OCI-LY1 (cell line): ENCODE measurements at regions not wholly inside any gene's neighbourhood (a gene's known extent, or its start where the extent isn't known, plus 50 kb on each side); places are given as distances from the start of the nearest gene placed in this dataset.

Source experiments
- H2AFZ ChIP-seq: fragments of 200-600 bp; sonication (generic), shearing (Covaris generic); 2 replicates; pipeline ENCODE4 v1.6.0; 2014; ENCODE audit warnings: antibody characterized with exemption, mild to moderate bottlenecking, low read length
- H3F3A ChIP-seq: fragments of 200-600 bp; sonication (generic), shearing (Covaris generic); 2 replicates; pipeline ENCODE4 v1.6.0; 2014; ENCODE audit warnings: mild to moderate bottlenecking, antibody characterized with exemption, low read length, moderate library complexity; ENCODE audit not compliant: insufficient read depth
- H3K27ac ChIP-seq: fragments of 200-600 bp; sonication (generic); 2 replicates; pipeline ENCODE4 v1.5.1; 2014; ENCODE audit warnings: low read length, mixed run types, mild to moderate bottlenecking, low read depth; ENCODE audit not compliant: poor library complexity, severe bottlenecking
- H3K27me3 ChIP-seq: fragments of 200-600 bp; sonication (generic); 2 replicates; pipeline ENCODE4 v1.6.0; 2014; ENCODE audit warnings: antibody characterized with exemption, mild to moderate bottlenecking, low read length, moderate library complexity; ENCODE audit not compliant: insufficient read depth
- H3K36me3 ChIP-seq: fragments of 200-600 bp; sonication (generic); 2 replicates; pipeline ENCODE4 v1.6.1; 2014; ENCODE audit warnings: mild to moderate bottlenecking, antibody characterized with exemption, low read length, moderate library complexity, mixed read lengths; ENCODE audit not compliant: insufficient read depth
- H3K4me1 ChIP-seq: fragments of 200-600 bp; sonication (generic); 2 replicates; pipeline ENCODE4 v1.5.1; 2014; ENCODE audit warnings: mild to moderate bottlenecking, low read length, moderate library complexity; ENCODE audit not compliant: insufficient read depth, severe bottlenecking
- H3K4me2 ChIP-seq: fragments of 200-600 bp; sonication (generic), shearing (Covaris generic); 2 replicates; pipeline ENCODE4 v1.6.1; 2014; ENCODE audit warnings: low read length
- H3K4me3 ChIP-seq: fragments of 200-600 bp; sonication (generic); 2 replicates; pipeline ENCODE4 v1.5.1; 2014; ENCODE audit warnings: low read length, low read depth, mild to moderate bottlenecking, mixed read lengths; ENCODE audit not compliant: poor library complexity, severe bottlenecking
- H3K79me2 ChIP-seq: fragments of 200-600 bp; shearing (Covaris generic); 2 replicates; pipeline ENCODE4 v1.6.1; 2016; ENCODE audit warnings: mixed run types, low read length, mixed read lengths; ENCODE audit not compliant: insufficient read depth
- H3K9ac ChIP-seq: fragments of 200-600 bp; sonication (generic), shearing (Covaris generic); 2 replicates; pipeline ENCODE4 v1.6.1; 2014; ENCODE audit warnings: mild to moderate bottlenecking, low read length, mixed read lengths
- H3K9me2 ChIP-seq: fragments of 200-600 bp; sonication (generic), shearing (Covaris generic); 2 replicates; pipeline ENCODE4 v1.6.1; 2014; ENCODE audit warnings: low read depth, mild to moderate bottlenecking, low read length, mixed read lengths
- H3K9me3 ChIP-seq: fragments of 200-600 bp; shearing (Covaris generic); 2 replicates; pipeline ENCODE4 v1.6.1; 2014; ENCODE audit warnings: low read length, mixed read lengths
- H4K20me1 ChIP-seq: fragments of 200-600 bp; sonication (generic), shearing (Covaris generic); 2 replicates; pipeline ENCODE4 v1.6.0; 2016; ENCODE audit warnings: mild to moderate bottlenecking, low read length; ENCODE audit not compliant: insufficient read depth
- CTCF ChIP-seq: fragments of 200-600 bp; sonication (generic), shearing (Covaris generic); IDR thresholded peaks from 2 replicates; pipeline ENCODE4 v1.5.1; 2017; ENCODE audit warnings: mild to moderate bottlenecking, antibody characterized with exemption, low read length, moderate library complexity, mixed read lengths
- EZH2 ChIP-seq: fragments of 200-600 bp; sonication (generic), shearing (Covaris generic); IDR thresholded peaks from 2 replicates; pipeline ENCODE4 v1.8.0; 2017; ENCODE audit warnings: borderline replicate concordance, mixed run types, mild to moderate bottlenecking, antibody characterized with exemption, low read length, moderate library complexity, mixed read lengths

GRCh38 chr7:41039981-41040380, 662.9 kb downstream of the INHBA start:
- Histone ChIP-seq H3F3A (no peaks in the 10 kb centered on the region), H3K4me2 (no peak overlapping the region), H3K9me2 (no peaks in the 10 kb centered on the region), H2AFZ (no peak overlapping the region), H3K4me3 (no peak overlapping the region), H3K27ac (no peak overlapping the region), H4K20me1 (no peaks in the 10 kb centered on the region), H3K79me2 (no peaks in the 10 kb centered on the region), H3K27me3 (no peaks in the 10 kb centered on the region), H3K9me3 (no peaks in the 10 kb centered on the region), H3K36me3 (no peaks in the 10 kb centered on the region), H3K9ac (no peak overlapping the region), H3K4me1 (no peaks in the 10 kb centered on the region)
- no peak for TF ChIP-seq EZH2
- TF ChIP-seq CTCF, result no peak

GRCh38 chr7:41039386-41039953, 663.4 kb downstream of the INHBA start:
- H3K9me2 ChIP-seq, result no peaks in the 10 kb centered on the region
- no peaks in the 10 kb centered on the region for H3K27me3 ChIP-seq
- no peak overlapping the region for H2AFZ ChIP-seq
- H3K36me3 ChIP-seq, result no peaks in the 10 kb centered on the region
- H3K9ac ChIP-seq, result no peak overlapping the region
- H3K4me2 ChIP-seq, result no peak overlapping the region
- TF ChIP-seq EZH2 (no peak), CTCF (no peak)
- no peak overlapping the region for H3K27ac ChIP-seq
- H3K79me2 ChIP-seq, result no peaks in the 10 kb centered on the region
- H3K4me1 ChIP-seq, result no peaks in the 10 kb centered on the region
- no peak overlapping the region for H3K4me3 ChIP-seq
- H4K20me1 ChIP-seq, result no peaks in the 10 kb centered on the region
- no peaks in the 10 kb centered on the region for H3K9me3 ChIP-seq
- H3F3A ChIP-seq, result no peaks in the 10 kb centered on the region

GRCh38 chr7:41038211-41038610, 664.7 kb downstream of the INHBA start:
- no peak for TF ChIP-seq CTCF
- TF ChIP-seq EZH2, result no peak

More at GRCh38 chr7:41038211-41038610, 664.7 kb downstream of the INHBA start:
- H3K4me3 ChIP-seq, result no peak overlapping the region
- no peaks in the 10 kb centered on the region for H3K9me3 ChIP-seq
- no peaks in the 10 kb centered on the region for H3K36me3 ChIP-seq
- H4K20me1 ChIP-seq, result no peaks in the 10 kb centered on the region
- H3K27me3 ChIP-seq, result no peaks in the 10 kb centered on the region
- H3K9me2 ChIP-seq, result no peaks in the 10 kb centered on the region
- H3K4me2 ChIP-seq, result no peak overlapping the region
- no peaks in the 10 kb centered on the region for H3K4me1 ChIP-seq
- no peak overlapping the region for H2AFZ ChIP-seq
- H3F3A ChIP-seq, result no peaks in the 10 kb centered on the region
- no peak overlapping the region for H3K9ac ChIP-seq
- H3K79me2 ChIP-seq, result no peaks in the 10 kb centered on the region
- H3K27ac ChIP-seq, result no peak overlapping the region
